ENCODE measurements at regions not wholly inside any gene's neighbourhood (a gene's known extent, or its start where the extent isn't known, plus 50 kb on each side); places are given as distances from the start of the nearest gene placed in this dataset.

GRCh38 chr3:148582126-148582525 lies 115.6 kb upstream of the AGTR1 start:
- H3K4me1 ChIP-seq (ENCODE audit: control insufficient read depth, insufficient read depth, low read length), result no peaks in the 10 kb centered on the region
- no TSS peak for BruUV-seq (replicated peaks)
- ChIA-PET CTCF (no interaction called here), POLR2A (ENCODE audit: unreplicated experiment) (interaction anchor here (0.6 kb wide), 1 partner anchor 43 kb away, joined by 3 read pairs; no protein-coding TSS in a partner anchor)
- no peaks in the 10 kb centered on the region for H4K20me1 ChIP-seq (ENCODE audit: insufficient read depth, low read length)
- in situ Hi-C loops (cut with MboI; ENCODE audit: low sequenced_read_pairs) (no loop called here), intact Hi-C loops (cut with micrococcal nuclease) (no loop called here), dilution Hi-C loops (cut with HindIII; ENCODE audit: low sequenced_read_pairs, unreplicated experiment) (no loop called here)
- no peaks in the 10 kb centered on the region for H3K36me3 ChIP-seq (ENCODE audit: control insufficient read depth, insufficient read depth, low read length)
- H2AK5ac ChIP-seq (ENCODE audit: low read depth, low read length), result no peak overlapping the region
- TF ChIP-seq SMC3 (IDR thresholded peaks at IDR 0.05; ENCODE audit: low read depth, low read length), result no peak
- TF ChIP-seq, protein P1, sequence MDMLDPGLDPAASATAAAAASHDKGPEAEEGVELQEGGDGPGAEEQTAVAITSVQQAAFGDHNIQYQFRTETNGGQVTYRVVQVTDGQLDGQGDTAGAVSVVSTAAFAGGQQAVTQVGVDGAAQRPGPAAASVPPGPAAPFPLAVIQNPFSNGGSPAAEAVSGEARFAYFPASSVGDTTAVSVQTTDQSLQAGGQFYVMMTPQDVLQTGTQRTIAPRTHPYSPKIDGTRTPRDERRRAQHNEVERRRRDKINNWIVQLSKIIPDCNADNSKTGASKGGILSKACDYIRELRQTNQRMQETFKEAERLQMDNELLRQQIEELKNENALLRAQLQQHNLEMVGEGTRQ (IDR thresholded peaks at IDR 0.05; ENCODE audit: low read depth, low read length), result no peak
- H2BK20ac ChIP-seq (ENCODE audit: low read depth, low read length), result no peak overlapping the region
- no peaks in the 10 kb centered on the region for H3K79me1 ChIP-seq (ENCODE audit: low read depth in 1 of 2, low read length in 2 of 2)
- no peak overlapping the region for H3K23ac ChIP-seq (ENCODE audit: low read depth, low read length)
- H2AK9ac ChIP-seq (replicated peaks; ENCODE audit: low read depth, low read length, poor library complexity), result no peak overlapping the region
- no peak overlapping the region for H4K8ac ChIP-seq (ENCODE audit: low read depth in 2 of 2, low read length in 2 of 2)
- no peak overlapping the region for H4K5ac ChIP-seq (ENCODE audit: low read depth, low read length)
- 60% methylated on average over 1 of the region's 1 CpG; no CpG with 5 or more reads in 1 of the 2 experiments for WGBS, 2 experiments (ENCODE audit: extremely low coverage in 2 of 2, insufficient read length in 1 of 2)
- H3K56ac ChIP-seq (ENCODE audit: extremely low read depth, insufficient read depth, low read length), result no peak overlapping the region
- no peaks in the 10 kb centered on the region for H3K27me3 ChIP-seq (ENCODE audit: control insufficient read depth, insufficient read depth, low read length)
- H3K14ac ChIP-seq (replicated peaks; ENCODE audit: low read depth, low read length), result no peak overlapping the region
- no peak overlapping the region for H3K4me3 ChIP-seq (ENCODE audit: insufficient read depth, low read depth, low read length)
- H3K9me1 ChIP-seq (ENCODE audit: insufficient read depth, low read length), result no peaks in the 10 kb centered on the region
- no peak overlapping the region for H2BK15ac ChIP-seq (ENCODE audit: low read depth, low read length)
- H4K91ac ChIP-seq (ENCODE audit: insufficient read depth, low read depth, low read length), result no peak overlapping the region
- no peaks in the 10 kb centered on the region for H3K9me3 ChIP-seq (ENCODE audit: control insufficient read depth, insufficient read depth, low read length)
- no peak overlapping the region for H2BK5ac ChIP-seq (ENCODE audit: low read depth, low read length, poor library complexity, severe bottlenecking)
- no peak overlapping the region for H3K4me2 ChIP-seq (ENCODE audit: low read depth, low read length)
- H3K9ac ChIP-seq (ENCODE audit: low read depth, low read length), result no peak overlapping the region
- ATAC-seq (ENCODE audit: low read depth), result no peak
- no peak overlapping the region for H3K27ac ChIP-seq (ENCODE audit: insufficient read depth, low read length)
- no peak overlapping the region for H2AFZ ChIP-seq (replicated peaks; ENCODE audit: low read length, poor library complexity)
- no peak overlapping the region for H3K18ac ChIP-seq (ENCODE audit: low read depth, low read length)
- no peak overlapping the region for H3K4ac ChIP-seq (ENCODE audit: low read depth, low read length)
- DNase-seq, result no peak
- no peak overlapping the region for H2BK120ac ChIP-seq (ENCODE audit: low read depth, low read length)

Data from IMR-90 (cell line).